SK-N-SH (cell line): ENCODE measurements at regions not wholly inside any gene's neighbourhood (a gene's known extent, or its start where the extent isn't known, plus 50 kb on each side); places are given as distances from the start of the nearest gene placed in this dataset.

ENCODE experiments used
- CTCF ChIA-PET: fragments of 300-600, 350-600 bp; formaldehyde crosslinking; extraction: SDS; loops from one replicate; lab custom pipeline; 2021; lab: Yijun Ruan, JAX
- POLR2A ChIA-PET: fragments of 350-600 bp; sonication (Branson Sonifier 250); formaldehyde crosslinking; extraction: SDS; loops from one replicate; lab custom pipeline; 2020; ENCODE audit warnings: antibody characterized with exemption, inconsistent platforms; lab: Yijun Ruan, JAX
- DNase-seq: peaks from one replicate; pipeline ENCODE4 v3.0.0; 2012
- H2AFZ ChIP-seq: fragments of 200-600 bp; sonication (generic); 2 replicates; pipeline ENCODE4 v1.8.1; 2016; ENCODE audit warnings: antibody characterized with exemption, mild to moderate bottlenecking, low read depth
- H3F3A ChIP-seq: fragments of 200-600 bp; sonication (generic); replicated peaks from 2 replicates; pipeline ENCODE3; 2016; ENCODE audit warnings: antibody characterized with exemption, mild to moderate bottlenecking; ENCODE audit not compliant: insufficient read depth
- H3K27ac ChIP-seq, 2 experiments: fragments of 200-500 bp in 1 of 2; fragments of 200-600 bp in 1 of 2; sonication (Bioruptor generic) in 1 of 2; sonication (generic), shearing (Covaris generic) in 1 of 2; 2 replicates each; pipeline versions ENCODE4 v1.5.1 to v1.6.1; 2014 to 2016; ENCODE audit warnings: low read depth in 2 of 2, inconsistent platforms in 1 of 2, low read length in 1 of 2, mild to moderate bottlenecking in 1 of 2, mixed read lengths in 1 of 2
- H3K27me3 ChIP-seq: fragments of 200-600 bp; sonication (generic), shearing (Covaris generic); 2 replicates; pipeline ENCODE4 v1.6.1; 2016; ENCODE audit warnings: mixed run types; ENCODE audit not compliant: insufficient read depth
- H3K36me3 ChIP-seq, 2 experiments: fragments of 200-500 bp in 1 of 2; fragments of 200-600 bp in 1 of 2; sonication (Bioruptor generic) in 1 of 2; sonication (generic) in 1 of 2; replicated peaks in 1 of 2; 2 replicates each; pipeline versions ENCODE3 to v1.5.1; 2014 to 2016; ENCODE audit warnings: low read length in 1 of 2, mild to moderate bottlenecking in 1 of 2; ENCODE audit not compliant: insufficient read depth in 2 of 2, control insufficient read depth in 1 of 2
- H3K4me1 ChIP-seq, 2 experiments: fragments of 200-500 bp in 1 of 2; fragments of 200-600 bp in 1 of 2; sonication (Bioruptor generic) in 1 of 2; sonication (generic), shearing (Covaris generic) in 1 of 2; 2 replicates each; pipeline versions ENCODE4 v1.5.1 to v1.6.1; 2014 to 2016; ENCODE audit warnings: low read depth in 1 of 2, low read length in 1 of 2, mixed run types in 1 of 2; ENCODE audit not compliant: insufficient read depth in 2 of 2, control insufficient read depth in 1 of 2
- H3K4me2 ChIP-seq: fragments of 200-600 bp; sonication (generic), shearing (Covaris generic); 2 replicates; pipeline ENCODE4 v1.6.1; 2017; ENCODE audit warnings: mixed run types
- H3K4me3 ChIP-seq, 2 experiments: fragments of 200-500 bp in 1 of 2; fragments of 200-600 bp in 1 of 2; sonication (Bioruptor generic) in 1 of 2; sonication (generic), shearing (Covaris generic) in 1 of 2; 2 replicates each; pipeline versions ENCODE4 v1.5.1 to v1.8.1; 2014 to 2016; ENCODE audit warnings: low read depth in 2 of 2, inconsistent platforms in 1 of 2, low read length in 1 of 2, mild to moderate bottlenecking in 1 of 2, mixed read lengths in 1 of 2, moderate library complexity in 1 of 2
- H3K79me2 ChIP-seq: fragments of 200-600 bp; sonication (generic); 2 replicates; pipeline ENCODE4 v1.8.1; 2017; ENCODE audit warnings: mild to moderate bottlenecking; ENCODE audit not compliant: insufficient read depth
- H3K9ac ChIP-seq: fragments of 200-600 bp; sonication (generic); 2 replicates; pipeline ENCODE4 v1.6.1; 2017; ENCODE audit warnings: mixed run types
- H3K9me2 ChIP-seq: fragments of 200-600 bp; sonication (generic); 2 replicates; pipeline ENCODE4 v1.6.1; 2017; ENCODE audit warnings: mixed run types
- H3K9me3 ChIP-seq: fragments of 200-600 bp; sonication (generic); 2 replicates; pipeline ENCODE4 v1.6.1; 2017; ENCODE audit warnings: mixed run types, mild to moderate bottlenecking, moderate library complexity
- H4K20me1 ChIP-seq: fragments of 200-600 bp; sonication (generic); 2 replicates; pipeline ENCODE4 v1.6.1; 2017; ENCODE audit warnings: mild to moderate bottlenecking, mixed run types; ENCODE audit not compliant: insufficient read depth
- CHD2 ChIP-seq: fragments of 150-350 bp; IDR thresholded peaks from 2 replicates; pipeline ENCODE4 v1.6.1; 2018; ENCODE audit warnings: low read length; ENCODE audit not compliant: partially characterized antibody
- EP300 ChIP-seq, 2 experiments: IDR thresholded peaks; 2 replicates each; pipeline versions ENCODE4 v1.4.0 to v1.6.1; 2012; ENCODE audit warnings: borderline replicate concordance in 1 of 2, low read depth in 1 of 2, low read length in 1 of 2
- EZH2phosphoT487 ChIP-seq: fragments of 200-600 bp; sonication (generic); IDR thresholded peaks from 2 replicates; pipeline ENCODE4 v1.6.1; 2017; ENCODE audit warnings: low read depth, mixed run types, mild to moderate bottlenecking, antibody characterized with exemption, moderate library complexity, borderline replicate concordance
- FOXM1 ChIP-seq: IDR thresholded peaks from 2 replicates; pipeline ENCODE4 v1.4.0; 2012; ENCODE audit warnings: low read depth, mild to moderate bottlenecking
- GABPA ChIP-seq: IDR thresholded peaks from 2 replicates; pipeline ENCODE4 v1.4.0; 2012; ENCODE audit warnings: low read depth, mild to moderate bottlenecking
- JUND ChIP-seq: IDR thresholded peaks from 2 replicates; pipeline ENCODE4 v1.4.0; 2012
- MXI1 ChIP-seq: IDR thresholded peaks from 2 replicates; pipeline ENCODE4 v1.6.1; 2012; ENCODE audit warnings: mild to moderate bottlenecking, low read depth, low read length, improper control_type of control experiment
- POLR2AphosphoS5 ChIP-seq: IDR thresholded peaks from 2 replicates; pipeline ENCODE4 v1.6.1; 2012; ENCODE audit warnings: low read depth, low read length
- YY1 ChIP-seq: IDR thresholded peaks from 2 replicates; pipeline ENCODE4 v1.4.0; 2012; ENCODE audit warnings: low read depth, mild to moderate bottlenecking
- WGBS: methylation state at CpG from one replicate; pipeline ENCODE4 v1.1.6; 2017; ENCODE audit warnings: low lambda C conversion rate; 5-methylcytosine and 5-hydroxymethylcytosine counted together
- TF ChIP-seq, protein P1 (sequence below): fragments of 150-350 bp; IDR thresholded peaks from 2 replicates; pipeline ENCODE4 v1.6.1; 2016; ENCODE audit warnings: mild to moderate bottlenecking, low read depth, low read length
- TF ChIP-seq, protein P2 (sequence below): IDR thresholded peaks from 2 replicates; pipeline ENCODE4 v1.4.0; 2012; ENCODE audit warnings: low read depth, borderline replicate concordance
- TF ChIP-seq, protein P3 (sequence below): IDR thresholded peaks from 2 replicates; pipeline ENCODE4; 2012
- TF ChIP-seq, protein P4 (sequence below): fragments of 150-350 bp; IDR thresholded peaks from 2 replicates; pipeline ENCODE4 v1.6.1; 2017; ENCODE audit warnings: antibody characterized with exemption, low read length, low read depth, borderline replicate concordance

DNA sequence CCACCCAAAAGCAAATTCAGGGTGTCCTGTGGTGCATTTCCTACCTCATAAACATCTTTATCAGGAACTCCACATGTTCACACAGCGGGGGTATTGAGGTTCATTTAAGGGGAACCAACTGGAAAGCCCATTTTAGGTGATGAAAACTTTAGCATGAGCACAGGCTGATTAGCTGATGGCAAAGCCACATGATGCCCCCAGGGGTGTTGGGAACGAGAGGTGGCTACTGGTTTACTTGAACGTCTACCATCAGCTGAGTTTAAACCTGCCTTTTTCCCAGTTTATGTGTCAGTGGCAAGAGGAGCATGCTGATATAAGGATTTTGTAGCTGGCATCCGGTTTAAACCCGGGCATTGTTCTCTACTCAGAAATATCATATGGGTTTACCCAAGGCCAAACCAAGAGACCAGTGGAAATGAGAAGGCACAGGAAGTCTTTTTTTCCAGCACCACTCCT is 54.5 kb upstream of the UPP2 start:
- CTCF ChIA-PET = interaction anchor here (0.9 to 2.3 kb wide), 4 partner anchors 13 to 698 kb away, joined by 4 to 11 read pairs (median 6); no protein-coding TSS in a partner anchor

More for the DNA sequence above, 54.5 kb upstream of the UPP2 start:
- no peak overlapping the region for H3K4me2 ChIP-seq
- 59% methylated on average over 5 of the region's 5 CpGs for WGBS
- H3K4me1 ChIP-seq = peaks cover 1 to 19% of the 10 kb centered on the region in 2 experiments; a peak in 3 of 4 replicates
- H3K9me2 ChIP-seq = no peaks in the 10 kb centered on the region
- H2AFZ ChIP-seq = no peak overlapping the region
- no peaks in the 10 kb centered on the region for H3K79me2 ChIP-seq
- no peaks in the 10 kb centered on the region for H4K20me1 ChIP-seq
- H3K27ac ChIP-seq = no peak overlapping the region
- no peaks in the 10 kb centered on the region for H3K36me3 ChIP-seq
- TF ChIP-seq, protein P1, sequence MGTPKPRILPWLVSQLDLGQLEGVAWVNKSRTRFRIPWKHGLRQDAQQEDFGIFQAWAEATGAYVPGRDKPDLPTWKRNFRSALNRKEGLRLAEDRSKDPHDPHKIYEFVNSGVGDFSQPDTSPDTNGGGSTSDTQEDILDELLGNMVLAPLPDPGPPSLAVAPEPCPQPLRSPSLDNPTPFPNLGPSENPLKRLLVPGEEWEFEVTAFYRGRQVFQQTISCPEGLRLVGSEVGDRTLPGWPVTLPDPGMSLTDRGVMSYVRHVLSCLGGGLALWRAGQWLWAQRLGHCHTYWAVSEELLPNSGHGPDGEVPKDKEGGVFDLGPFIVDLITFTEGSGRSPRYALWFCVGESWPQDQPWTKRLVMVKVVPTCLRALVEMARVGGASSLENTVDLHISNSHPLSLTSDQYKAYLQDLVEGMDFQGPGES = no peak
- TF ChIP-seq, protein P2, sequence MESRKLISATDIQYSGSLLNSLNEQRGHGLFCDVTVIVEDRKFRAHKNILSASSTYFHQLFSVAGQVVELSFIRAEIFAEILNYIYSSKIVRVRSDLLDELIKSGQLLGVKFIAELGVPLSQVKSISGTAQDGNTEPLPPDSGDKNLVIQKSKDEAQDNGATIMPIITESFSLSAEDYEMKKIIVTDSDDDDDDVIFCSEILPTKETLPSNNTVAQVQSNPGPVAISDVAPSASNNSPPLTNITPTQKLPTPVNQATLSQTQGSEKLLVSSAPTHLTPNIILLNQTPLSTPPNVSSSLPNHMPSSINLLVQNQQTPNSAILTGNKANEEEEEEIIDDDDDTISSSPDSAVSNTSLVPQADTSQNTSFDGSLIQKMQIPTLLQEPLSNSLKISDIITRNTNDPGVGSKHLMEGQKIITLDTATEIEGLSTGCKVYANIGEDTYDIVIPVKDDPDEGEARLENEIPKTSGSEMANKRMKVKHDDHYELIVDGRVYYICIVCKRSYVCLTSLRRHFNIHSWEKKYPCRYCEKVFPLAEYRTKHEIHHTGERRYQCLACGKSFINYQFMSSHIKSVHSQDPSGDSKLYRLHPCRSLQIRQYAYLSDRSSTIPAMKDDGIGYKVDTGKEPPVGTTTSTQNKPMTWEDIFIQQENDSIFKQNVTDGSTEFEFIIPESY = no peak
- TF ChIP-seq CHD2 (no peak), JUND (no peak), EZH2phosphoT487 (no peak), EP300 (IDR thresholded peaks at IDR 0.05; ENCODE audit: borderline replicate concordance in 1 of 2, low read depth in 1 of 2, low read length in 1 of 2) (no peak), MXI1 (no peak), POLR2AphosphoS5 (no peak), GABPA (no peak), FOXM1 (no peak), YY1 (no peak)
- TF ChIP-seq, protein P3, sequence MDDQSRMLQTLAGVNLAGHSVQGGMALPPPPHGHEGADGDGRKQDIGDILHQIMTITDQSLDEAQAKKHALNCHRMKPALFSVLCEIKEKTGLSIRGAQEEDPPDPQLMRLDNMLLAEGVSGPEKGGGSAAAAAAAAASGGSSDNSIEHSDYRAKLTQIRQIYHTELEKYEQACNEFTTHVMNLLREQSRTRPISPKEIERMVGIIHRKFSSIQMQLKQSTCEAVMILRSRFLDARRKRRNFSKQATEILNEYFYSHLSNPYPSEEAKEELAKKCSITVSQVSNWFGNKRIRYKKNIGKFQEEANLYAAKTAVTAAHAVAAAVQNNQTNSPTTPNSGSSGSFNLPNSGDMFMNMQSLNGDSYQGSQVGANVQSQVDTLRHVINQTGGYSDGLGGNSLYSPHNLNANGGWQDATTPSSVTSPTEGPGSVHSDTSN = no peak
- TF ChIP-seq, protein P4, sequence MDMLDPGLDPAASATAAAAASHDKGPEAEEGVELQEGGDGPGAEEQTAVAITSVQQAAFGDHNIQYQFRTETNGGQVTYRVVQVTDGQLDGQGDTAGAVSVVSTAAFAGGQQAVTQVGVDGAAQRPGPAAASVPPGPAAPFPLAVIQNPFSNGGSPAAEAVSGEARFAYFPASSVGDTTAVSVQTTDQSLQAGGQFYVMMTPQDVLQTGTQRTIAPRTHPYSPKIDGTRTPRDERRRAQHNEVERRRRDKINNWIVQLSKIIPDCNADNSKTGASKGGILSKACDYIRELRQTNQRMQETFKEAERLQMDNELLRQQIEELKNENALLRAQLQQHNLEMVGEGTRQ = no peak
- no peaks in the 10 kb centered on the region for H3F3A ChIP-seq
- no peak for DNase-seq
- no peak overlapping the region for H3K4me3 ChIP-seq
- no peaks in the 10 kb centered on the region for H3K9me3 ChIP-seq
- POLR2A ChIA-PET = no interaction called here
- no peaks in the 10 kb centered on the region for H3K27me3 ChIP-seq
- H3K9ac ChIP-seq = no peak overlapping the region
